CD4-positive, alpha-beta T cell (primary cell): ENCODE measurements at regions not wholly inside any gene's neighbourhood (a gene's known extent, or its start where the extent isn't known, plus 50 kb on each side); places are given as distances from the start of the nearest gene placed in this dataset.

Experiments
- ATAC-seq: fragments of 200-7000 bp; cut with Tn5 transposase; one replicate; pipeline ENCODE4 v1.10.0; 2022; ENCODE audit warnings: mild to moderate bottlenecking; ENCODE audit not compliant: poor library complexity
- CTCF ChIA-PET: fragments of 350-600 bp; sonication (Branson Sonifier 250); formaldehyde crosslinking; loops from one replicate; lab custom pipeline; 2021; ENCODE audit warnings: antibody characterized with exemption, inconsistent platforms; lab: Charles Lee
- POLR2A ChIA-PET: fragments of 350-600 bp; sonication (Branson Sonifier 250); formaldehyde crosslinking; loops from one replicate; lab custom pipeline; 2021; ENCODE audit warnings: antibody characterized with exemption, inconsistent platforms; lab: Charles Lee
- DNase-seq, 14 experiments: peaks; one replicate each; pipeline ENCODE4 v3.0.0-alpha.2; 2013 to 2020; ENCODE audit warnings: mixed read lengths in 2 of 14
- H3K27ac ChIP-seq, 2 donors: one replicate each; pipeline versions ENCODE4 v1.5.1 to v1.7.0; 2013; ENCODE audit warnings: low read length in 2 of 2, low read depth in 1 of 2, mild to moderate bottlenecking in 1 of 2
- H3K27me3 ChIP-seq, 2 experiments: 1 replicate in 1 of 2; 2 replicates in 1 of 2; pipeline versions ENCODE4 v1.6.1 to v1.7.0; 2013; ENCODE audit warnings: low read length in 2 of 2, control low read depth in 1 of 2, mild to moderate bottlenecking in 1 of 2, moderate library complexity in 1 of 2; ENCODE audit not compliant: insufficient read depth in 2 of 2, control insufficient read depth in 1 of 2
- H3K36me3 ChIP-seq: one replicate; pipeline ENCODE4 v1.6.1; 2013; ENCODE audit warnings: low read length, control low read depth; ENCODE audit not compliant: insufficient read depth
- H3K4me1 ChIP-seq: one replicate; pipeline ENCODE4 v1.6.1; 2013; ENCODE audit warnings: low read length, control low read depth; ENCODE audit not compliant: insufficient read depth
- H3K4me3 ChIP-seq: one replicate; pipeline ENCODE4 v1.5.1; 2013; ENCODE audit warnings: mild to moderate bottlenecking, low read length, moderate library complexity
- H3K9me3 ChIP-seq, 2 experiments: 1 replicate in 1 of 2; 2 replicates in 1 of 2; pipeline versions ENCODE4 v1.6.1 to v1.7.0; 2013; ENCODE audit warnings: low read length in 2 of 2, mild to moderate bottlenecking in 2 of 2, control low read depth in 1 of 2, moderate library complexity in 1 of 2; ENCODE audit not compliant: control insufficient read depth in 1 of 2, insufficient read depth in 1 of 2
- H3K27ac Mint-ChIP-seq: one replicate; pipeline ENCODE4 v1.8.0; 2020; ENCODE audit warnings: mixed read lengths
- H3K27me3 Mint-ChIP-seq: one replicate; pipeline ENCODE4 v1.8.0; 2021; ENCODE audit warnings: mixed read lengths
- H3K36me3 Mint-ChIP-seq: one replicate; pipeline ENCODE4 v1.8.0; 2021; ENCODE audit warnings: low read depth, mixed read lengths
- H3K4me1 Mint-ChIP-seq: one replicate; pipeline ENCODE4 v1.8.0; 2021; ENCODE audit warnings: low read depth, mixed read lengths
- H3K4me3 Mint-ChIP-seq: one replicate; pipeline ENCODE4 v1.8.0; 2020; ENCODE audit warnings: mild to moderate bottlenecking, mixed read lengths
- H3K9me3 Mint-ChIP-seq: one replicate; pipeline ENCODE4 v1.8.0; 2020; ENCODE audit warnings: mixed read lengths
- CTCF ChIP-seq: fragments of 200-600 bp; IDR thresholded peaks from one replicate; pipeline ENCODE4 v1.8.0; 2022; ENCODE audit warnings: antibody characterized with exemption, mild to moderate bottlenecking
- intact Hi-C, 2 experiments: fragments of 100-400 bp; cut with DNase I in 1 of 2; cut with micrococcal nuclease in 1 of 2; formaldehyde crosslinking; loops; one replicate each; pipeline versions ENCODE4 v1.15.1 to v1.9.0; 2023 to 2025; cut with DNase I, micrococcal nuclease

GRCh38 chr21:16283516-16283915 lies 553.7 kb downstream of the USP25 start:
- Histone ChIP-seq H3K36me3 (no peaks in the 10 kb centered on the region), H3K4me3 (no peak overlapping the region), H3K27ac (no peak overlapping the region), H3K9me3 (no peaks in the 10 kb centered on the region), H3K4me1 (no peaks in the 10 kb centered on the region), H3K27me3 (no peaks in the 10 kb centered on the region)
- DNase-seq, result no peak
- POLR2A ChIA-PET, result no interaction called here
- Mint-ChIP-seq H3K27me3 (no peaks in the 10 kb centered on the region), H3K9me3 (no peaks in the 10 kb centered on the region), H3K36me3 (no peaks in the 10 kb centered on the region), H3K4me3 (no peak overlapping the region), H3K27ac (no peak overlapping the region), H3K4me1 (no peaks in the 10 kb centered on the region)
- intact Hi-C loops, result no loop called here
- TF ChIP-seq CTCF, result no peak
- no peak for ATAC-seq
- CTCF ChIA-PET, result no interaction called here

- Histone ChIP-seq H3K36me3 (no peaks in the 10 kb centered on the region), H3K4me3 (no peak overlapping the region), H3K27ac (no peak overlapping the region), H3K9me3 (no peaks in the 10 kb centered on the region), H3K27me3 (no peaks in the 10 kb centered on the region), H3K4me1 (no peaks in the 10 kb centered on the region)
- Mint-ChIP-seq H3K27me3 (no peaks in the 10 kb centered on the region), H3K4me1 (no peaks in the 10 kb centered on the region), H3K27ac (no peak overlapping the region), H3K9me3 (no peaks in the 10 kb centered on the region), H3K4me3 (no peak overlapping the region), H3K36me3 (no peaks in the 10 kb centered on the region)
- DNase-seq (no peak), ATAC-seq (no peak)
- ChIA-PET CTCF (interaction anchor here (0.5 kb wide), 1 partner anchor 20 kb away, joined by 3 read pairs; no protein-coding TSS in a partner anchor), POLR2A (no interaction called here)
- intact Hi-C loops, result no loop called here
- no peak for TF ChIP-seq CTCF
Observed at GRCh38 chr21:16285605-16286126, 555.9 kb downstream of the USP25 start.

DNA sequence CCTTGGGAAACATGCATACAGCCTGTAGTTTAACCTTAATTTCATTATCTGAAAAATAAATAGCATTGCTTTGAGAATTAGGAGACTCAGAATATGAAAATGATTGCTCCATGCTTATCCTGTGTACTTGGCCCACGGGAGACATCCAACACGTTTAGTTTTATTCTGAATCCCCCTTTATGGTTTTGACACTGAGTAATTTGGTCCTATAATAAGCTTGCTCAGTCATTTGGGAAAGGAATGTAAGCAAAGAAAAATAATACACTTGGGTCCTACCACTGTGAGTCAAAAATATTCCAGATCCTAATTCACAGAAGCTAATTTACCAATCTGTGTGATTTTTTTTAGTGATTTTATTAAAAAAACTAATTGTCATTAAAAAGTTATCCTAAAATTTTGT lies 557.3 kb downstream of the USP25 start:
- Mint-ChIP-seq H3K9me3 (no peaks in the 10 kb centered on the region), H3K27me3 (no peaks in the 10 kb centered on the region), H3K27ac (no peak overlapping the region), H3K4me3 (no peak overlapping the region), H3K4me1 (no peaks in the 10 kb centered on the region), H3K36me3 (no peaks in the 10 kb centered on the region)
- no peak for ATAC-seq
- Histone ChIP-seq H3K4me1 (no peaks in the 10 kb centered on the region), H3K27ac (no peak overlapping the region), H3K27me3 (no peaks in the 10 kb centered on the region), H3K36me3 (no peaks in the 10 kb centered on the region), H3K9me3 (no peaks in the 10 kb centered on the region), H3K4me3 (no peak overlapping the region)
- CTCF ChIA-PET, result no interaction called here
- intact Hi-C loops, result no loop called here
- TF ChIP-seq CTCF, result no peak
- POLR2A ChIA-PET, result no interaction called here
- no peak for DNase-seq
